HEK293T (cell line): ENCODE measurements at regions not wholly inside any gene's neighbourhood (a gene's known extent, or its start where the extent isn't known, plus 50 kb on each side); places are given as distances from the start of the nearest gene placed in this dataset.

ENCODE experiments used
- ARNT ChIP-seq: fragments of 450-650 bp; IDR thresholded peaks from 2 replicates; pipeline ENCODE4 v1.6.1; 2017; ENCODE audit warnings: mild to moderate bottlenecking
- BHLHE40 ChIP-seq: fragments of 450-650 bp; IDR thresholded peaks from 2 replicates; pipeline ENCODE4 v1.6.1; 2016; ENCODE audit warnings: mild to moderate bottlenecking, moderate library complexity, borderline replicate concordance
- ELF4 ChIP-seq: fragments of 450-650 bp; IDR thresholded peaks from 2 replicates; pipeline ENCODE4 v1.6.1; 2017; ENCODE audit warnings: antibody characterized with exemption
- FOXA1 ChIP-seq: fragments of 450-650 bp; IDR thresholded peaks from 2 replicates; pipeline ENCODE4 v1.6.1; 2016; ENCODE audit warnings: mild to moderate bottlenecking
- FOXK2 ChIP-seq: fragments of 450-650 bp; IDR thresholded peaks from 2 replicates; pipeline ENCODE4 v1.6.1; 2016; ENCODE audit warnings: mild to moderate bottlenecking
- FOXM1 ChIP-seq: fragments of 450-650 bp; IDR thresholded peaks from 2 replicates; pipeline ENCODE4 v1.6.1; 2017; ENCODE audit warnings: mild to moderate bottlenecking, borderline replicate concordance
- LEF1 ChIP-seq: fragments of 450-650 bp; IDR thresholded peaks from 2 replicates; pipeline ENCODE4 v1.6.1; 2017; ENCODE audit warnings: mild to moderate bottlenecking, borderline replicate concordance
- NFRKB ChIP-seq: fragments of 450-650 bp; IDR thresholded peaks from 2 replicates; pipeline ENCODE4 v1.6.1; 2016; ENCODE audit warnings: mild to moderate bottlenecking, moderate library complexity
- SP1 ChIP-seq: fragments of 450-650 bp; IDR thresholded peaks from 2 replicates; pipeline ENCODE4 v1.6.1; 2017
- TARDBP ChIP-seq: fragments of 450-650 bp; IDR thresholded peaks from 2 replicates; pipeline ENCODE4 v1.6.1; 2016
- ZNF384 ChIP-seq: fragments of 450-650 bp; IDR thresholded peaks from 2 replicates; pipeline ENCODE4 v1.6.1; 2016
- TF ChIP-seq, protein P1 (sequence below): fragments of 450-650 bp; IDR thresholded peaks from 2 replicates; pipeline ENCODE4 v1.6.1; 2016

- TF ChIP-seq FOXM1, result no peak
- no peak for TF ChIP-seq ARNT
- TF ChIP-seq FOXK2, result no peak
- TF ChIP-seq TARDBP, result no peak
- no peak for TF ChIP-seq BHLHE40
- no peak for TF ChIP-seq FOXA1
- TF ChIP-seq ZNF384, result no peak
- no peak for TF ChIP-seq SP1
- no peak for TF ChIP-seq ELF4
- no peak for TF ChIP-seq LEF1
- TF ChIP-seq NFRKB, result no peak
- TF ChIP-seq, protein P1, sequence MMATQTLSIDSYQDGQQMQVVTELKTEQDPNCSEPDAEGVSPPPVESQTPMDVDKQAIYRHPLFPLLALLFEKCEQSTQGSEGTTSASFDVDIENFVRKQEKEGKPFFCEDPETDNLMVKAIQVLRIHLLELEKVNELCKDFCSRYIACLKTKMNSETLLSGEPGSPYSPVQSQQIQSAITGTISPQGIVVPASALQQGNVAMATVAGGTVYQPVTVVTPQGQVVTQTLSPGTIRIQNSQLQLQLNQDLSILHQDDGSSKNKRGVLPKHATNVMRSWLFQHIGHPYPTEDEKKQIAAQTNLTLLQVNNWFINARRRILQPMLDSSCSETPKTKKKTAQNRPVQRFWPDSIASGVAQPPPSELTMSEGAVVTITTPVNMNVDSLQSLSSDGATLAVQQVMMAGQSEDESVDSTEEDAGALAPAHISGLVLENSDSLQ, result no peak
Observed at GRCh38 chr15:29410338-29410737, 140.7 kb upstream of the NSMCE3 start.
